Stomach (tissue), 8 donors: ENCODE measurements at regions not wholly inside any gene's neighbourhood (a gene's known extent, or its start where the extent isn't known, plus 50 kb on each side); places are given as distances from the start of the nearest gene placed in this dataset.

ENCODE experiments used
- DNase-seq, 2 donors: peaks; one replicate each; pipeline versions ENCODE4 v3.0.0 to v3.0.0-alpha.2; 2013 to 2019
- H3K27ac ChIP-seq, 5 donors: fragments of 200-600 bp in 4 of 5; sonication (generic) in 4 of 5; one replicate each; pipeline ENCODE4 v1.5.1; 2013 to 2019; ENCODE audit warnings: mild to moderate bottlenecking in 1 of 5, moderate library complexity in 1 of 5
- H3K27me3 ChIP-seq, 3 donors: fragments of 200-600 bp; sonication (generic); one replicate each; pipeline ENCODE4 v1.5.1; 2017 to 2019; ENCODE audit warnings: mixed run types in 1 of 3
- H3K36me3 ChIP-seq, 4 donors: fragments of 200-600 bp; sonication (generic); 1 replicate in 3 of 4; 2 replicates in 1 of 4; pipeline ENCODE4 v1.5.1; 2016 to 2019
- H3K4me1 ChIP-seq, 4 donors: fragments of 200-600 bp; sonication (generic); one replicate each; pipeline ENCODE4 v1.5.1; 2016 to 2019
- H3K4me3 ChIP-seq, 4 donors: fragments of 200-600 bp; sonication (generic) in 3 of 4; one replicate each; pipeline ENCODE4 v1.5.1; 2016 to 2019; ENCODE audit warnings: mild to moderate bottlenecking in 1 of 4
- H3K9me3 ChIP-seq, 4 donors: fragments of 200-600 bp; sonication (generic); one replicate each; pipeline ENCODE4 v1.5.1; 2016 to 2019
- CTCF ChIP-seq, 7 experiments: fragments of 450-650 bp in 4 of 7; fragments of 200-600 bp in 3 of 7; sonication (generic) in 3 of 7; IDR thresholded peaks; one replicate each; pipeline ENCODE4 v1.5.1; 2016 to 2019; ENCODE audit warnings: antibody characterized with exemption in 7 of 7, control low read depth in 2 of 7, mild to moderate bottlenecking in 1 of 7
- EP300 ChIP-seq: sonication (generic); formaldehyde crosslinking; IDR thresholded peaks from one replicate; pipeline ENCODE4 v1.6.1; 2017; ENCODE audit warnings: antibody characterized with exemption
- POLR2A ChIP-seq, 4 donors: fragments of 450-650 bp; IDR thresholded peaks; one replicate each; pipeline ENCODE4 v1.6.1; 2016; ENCODE audit warnings: antibody characterized with exemption in 4 of 4, control low read depth in 2 of 4, mild to moderate bottlenecking in 1 of 4, moderate library complexity in 1 of 4
- POLR2AphosphoS5 ChIP-seq, 3 donors: sonication (generic); formaldehyde crosslinking; IDR thresholded peaks; one replicate each; pipeline ENCODE4 v1.6.1; 2016; ENCODE audit warnings: antibody characterized with exemption in 3 of 3
- WGBS, 5 donors: extraction: QIAGEN DNeasy Blood & Tissue Kit in 3 of 5; methylation state at CpG; one replicate each; pipeline versions ENCODE4 v1.1.5 to v1.1.7; 2013 to 2018; 5-methylcytosine and 5-hydroxymethylcytosine counted together
- intact Hi-C: fragments of 100-400 bp; cut with DNase I; formaldehyde crosslinking; loops from one replicate; pipeline ENCODE4 v1.15.1; 2023; ENCODE audit warnings: low total_unique reads
- donor health status: healthy with polysubstance abuse.
- donor health status: Bipolar disorder and iron deficiency.
- donor health status: healthy.

- DNase-seq, result no peak
- WGBS, 5 donors, result 93 to 100% (median 98%) methylated on average over 1 of the region's 1 CpG
- Histone ChIP-seq H3K27me3 (no peaks in the 10 kb centered on the region), H3K27ac (no peak overlapping the region), H3K36me3 (no peaks in the 10 kb centered on the region), H3K4me1 (no peaks in the 10 kb centered on the region), H3K9me3 (no peaks in the 10 kb centered on the region), H3K4me3 (no peak overlapping the region)
- TF ChIP-seq CTCF (IDR thresholded peaks at IDR 0.05) (no peak), POLR2AphosphoS5 (IDR thresholded peaks at IDR 0.05) (no peak), POLR2A (IDR thresholded peaks at IDR 0.05) (no peak)
- intact Hi-C loops, result no loop called here
Observed at GRCh38 chr15:39228889-39229288, 352.0 kb upstream of the THBS1 start.

- 46 to 65% (median 61%) methylated on average over 8 of the region's 8 CpGs for WGBS, 5 donors
- no peak for TF ChIP-seq POLR2A (IDR thresholded peaks at IDR 0.05)
- TF ChIP-seq CTCF (IDR thresholded peaks at IDR 0.05), result no peak
- no peak for TF ChIP-seq POLR2AphosphoS5 (IDR thresholded peaks at IDR 0.05)
- no peak for TF ChIP-seq EP300
- intact Hi-C loops, result no loop called here
Observed at GRCh38 chr15:39230205-39230907, 350.5 kb upstream of the THBS1 start.

GRCh38 chr15:39230908-39231285 lies 350.0 kb upstream of the THBS1 start:
- 64 to 100% (median 89%) methylated on average over 1 of the region's 1 CpG for WGBS, 5 donors
- intact Hi-C loops, result no loop called here
- Histone ChIP-seq H3K4me1 (no peaks in the 10 kb centered on the region), H3K27ac (no peak overlapping the region), H3K4me3 (no peak overlapping the region), H3K9me3 (no peaks in the 10 kb centered on the region), H3K27me3 (no peaks in the 10 kb centered on the region), H3K36me3 (no peaks in the 10 kb centered on the region)
- TF ChIP-seq POLR2A (IDR thresholded peaks at IDR 0.05), result no peak
- no peak for TF ChIP-seq POLR2AphosphoS5 (IDR thresholded peaks at IDR 0.05)
- TF ChIP-seq EP300, result no peak
- no peak for TF ChIP-seq CTCF (IDR thresholded peaks at IDR 0.05)
- no peak for DNase-seq

More at GRCh38 chr15:39230205-39230907, 350.5 kb upstream of the THBS1 start:
- Histone ChIP-seq H3K36me3 (no peaks in the 10 kb centered on the region), H3K27ac (no peak overlapping the region), H3K4me3 (no peak overlapping the region), H3K9me3 (no peaks in the 10 kb centered on the region), H3K27me3 (no peaks in the 10 kb centered on the region), H3K4me1 (no peaks in the 10 kb centered on the region)
- DNase-seq, result peak in 1 of 2 donors; percentile 62

GRCh38 chr15:39232512-39232911 lies 348.4 kb upstream of the THBS1 start:
- Histone ChIP-seq H3K9me3 (no peaks in the 10 kb centered on the region), H3K4me1 (no peaks in the 10 kb centered on the region), H3K4me3 (no peak overlapping the region), H3K36me3 (no peaks in the 10 kb centered on the region), H3K27me3 (no peaks in the 10 kb centered on the region), H3K27ac (no peak overlapping the region)
- no peak for TF ChIP-seq CTCF (IDR thresholded peaks at IDR 0.05)
- TF ChIP-seq POLR2A (IDR thresholded peaks at IDR 0.05), result no peak
- TF ChIP-seq EP300, result no peak
- no peak for TF ChIP-seq POLR2AphosphoS5 (IDR thresholded peaks at IDR 0.05)
- intact Hi-C loops, result no loop called here
- no peak for DNase-seq
- 78 to 90% (median 86%) methylated on average over 4 of the region's 4 CpGs for WGBS, 5 donors
